AG10803 (cell line): ENCODE measurements at regions not wholly inside any gene's neighbourhood (a gene's known extent, or its start where the extent isn't known, plus 50 kb on each side); places are given as distances from the start of the nearest gene placed in this dataset.
"Not testable (repeated sequence)": the region's sequence is repeated elsewhere in the genome, so short reads cannot be mapped to it uniquely, and the experiment has no call there.

ENCODE experiments used
- DNase-seq: peaks from one replicate; pipeline ENCODE4 v3.0.0; 2010; ENCODE audit warnings: low read depth
- H3K4me3 ChIP-seq: 2 replicates; pipeline ENCODE4 v1.5.1; 2011; ENCODE audit warnings: mild to moderate bottlenecking, low read length, control low read depth
- CTCF ChIP-seq: conservative IDR thresholded peaks from 2 replicates; pipeline ENCODE4 v1.5.1; 2011; ENCODE audit warnings: mild to moderate bottlenecking, low read length, control low read depth, inconsistent platforms

- no peak for DNase-seq
- H3K4me3 ChIP-seq = no peak overlapping the region
- TF ChIP-seq CTCF = no peak
Measured at GRCh38 chr6:139448998-139449610, 74.7 kb upstream of the CITED2 start.

GRCh38 chr6:139448051-139448649, 73.7 kb upstream of the CITED2 start:
- TF ChIP-seq CTCF = no peak
- H3K4me3 ChIP-seq = no peak overlapping the region
- DNase-seq = peak; percentile 26

DNA sequence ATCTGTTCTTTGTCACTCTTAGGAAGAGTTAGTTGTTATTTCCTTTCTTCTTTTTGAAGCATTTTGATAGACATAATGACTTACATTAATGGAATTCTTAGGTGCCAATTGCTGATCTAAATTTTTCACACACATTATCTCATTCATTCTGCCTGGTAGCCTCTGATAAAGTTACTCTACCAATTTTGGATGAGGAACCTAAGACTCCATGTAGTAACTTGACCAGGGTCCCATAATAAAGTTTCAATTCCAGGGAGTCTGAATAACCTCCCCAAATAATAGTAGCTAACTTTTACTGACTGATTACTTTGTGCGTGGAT, 73.2 kb upstream of the CITED2 start:
- no peak overlapping the region for H3K4me3 ChIP-seq
- TF ChIP-seq CTCF = no peak
- DNase-seq = no peak

- H3K4me3 ChIP-seq = no peak overlapping the region
- no peak for TF ChIP-seq CTCF
- no peak for DNase-seq
Measured at GRCh38 chr6:139446768-139447655, 72.6 kb upstream of the CITED2 start.

DNA sequence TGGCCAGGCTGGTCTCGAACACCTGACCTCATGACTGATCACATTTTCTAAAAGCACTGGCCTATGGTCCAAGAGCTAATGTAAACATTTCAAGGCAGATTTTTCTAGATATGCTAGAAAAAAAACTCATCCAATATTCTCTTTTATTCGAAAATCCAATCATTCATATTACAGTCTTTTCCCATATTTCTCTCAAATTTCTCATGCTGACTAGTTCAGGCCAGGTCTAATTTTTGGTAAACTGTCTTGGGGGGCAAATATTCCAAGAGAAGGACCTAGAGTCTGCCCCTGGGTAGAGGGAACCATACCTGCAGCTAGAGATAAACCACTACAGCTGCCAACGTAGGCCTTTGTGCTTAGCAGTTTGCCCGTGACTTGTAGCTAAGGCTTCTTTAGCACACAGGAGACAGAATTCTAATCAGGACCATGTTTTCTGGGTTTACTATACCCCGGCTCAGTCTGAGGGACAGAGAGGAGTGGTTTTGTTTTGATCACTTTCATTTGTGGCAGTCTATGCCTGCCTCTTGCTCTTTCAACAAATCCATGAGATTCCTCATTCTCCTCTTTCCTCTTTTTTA, 71.8 kb upstream of the CITED2 start:
- no peak overlapping the region for H3K4me3 ChIP-seq
- TF ChIP-seq CTCF = no peak
- no peak for DNase-seq

- not testable (repeated sequence) for H3K4me3 ChIP-seq, DNase-seq
Measured at GRCh38 chr6:139444273-139444787, 69.9 kb upstream of the CITED2 start.
